GM19463 (cell line): ENCODE measurements at regions not wholly inside any gene's neighbourhood (a gene's known extent, or its start where the extent isn't known, plus 50 kb on each side); places are given as distances from the start of the nearest gene placed in this dataset.

Experiments
- ATAC-seq: cut with Tn5 transposase; IDR thresholded peaks from one replicate; pipeline ENCODE4 v1.9.1; 2021; ENCODE audit warnings: mild to moderate bottlenecking, moderate library complexity; ENCODE audit not compliant: unreplicated experiment

- ATAC-seq: no peak
Observed at GRCh38 chr13:50687545-50687944, 155.9 kb downstream of the DLEU7 start.

- ATAC-seq: no peak
Observed at GRCh38 chr13:50690006-50690405, 153.5 kb downstream of the DLEU7 start.

- ATAC-seq: no peak
Observed at GRCh38 chr13:50691176-50691680, 152.3 kb downstream of the DLEU7 start.

GRCh38 chr13:50691681-50692263 is 151.7 kb downstream of the DLEU7 start:
- ATAC-seq: no peak

- ATAC-seq: no peak
Observed at GRCh38 chr13:50692396-50692915, 151.0 kb downstream of the DLEU7 start.

GRCh38 chr13:50693727-50694126 is 149.8 kb downstream of the DLEU7 start:
- no peak for ATAC-seq

- ATAC-seq: no peak
Observed at GRCh38 chr13:50697746-50698539, 145.5 kb downstream of the DLEU7 start.

- no peak for ATAC-seq
Observed at GRCh38 chr13:50699874-50700663, 143.4 kb downstream of the DLEU7 start.

GRCh38 chr13:50700664-50701305 is 142.7 kb downstream of the DLEU7 start:
- ATAC-seq: no peak

- no peak for ATAC-seq
Observed at GRCh38 chr13:50701469-50701868, 142.0 kb downstream of the DLEU7 start.

- ATAC-seq: no peak
Observed at GRCh38 chr13:50706505-50706904, 137.0 kb downstream of the DLEU7 start.

GRCh38 chr13:50707628-50708027 is 135.9 kb downstream of the DLEU7 start:
- ATAC-seq: no peak

- ATAC-seq: no peak
Observed at GRCh38 chr13:50708461-50708860, 135.0 kb downstream of the DLEU7 start.

- no peak for ATAC-seq
Observed at GRCh38 chr13:50709058-50709457, 134.4 kb downstream of the DLEU7 start.

- ATAC-seq: no peak
Observed at GRCh38 chr13:50711131-50711815, 132.2 kb downstream of the DLEU7 start.

- ATAC-seq: no peak
Observed at GRCh38 chr13:50711996-50712395, 131.5 kb downstream of the DLEU7 start.

- ATAC-seq: no peak
Observed at GRCh38 chr13:50712456-50712855, 131.0 kb downstream of the DLEU7 start.

GRCh38 chr13:50712881-50713280 is 130.6 kb downstream of the DLEU7 start:
- ATAC-seq: no peak

GRCh38 chr13:50713523-50714248 is 129.8 kb downstream of the DLEU7 start:
- peak; percentile 65 for ATAC-seq

GRCh38 chr13:50714891-50715290 is 128.6 kb downstream of the DLEU7 start:
- no peak for ATAC-seq
